ENCODE measurements at regions not wholly inside any gene's neighbourhood (a gene's known extent, or its start where the extent isn't known, plus 50 kb on each side); places are given as distances from the start of the nearest gene placed in this dataset.

- no peak for ATAC-seq
- Histone ChIP-seq H3K4me1 (no peaks in the 10 kb centered on the region), H3K9me3 (peaks cover 16% of the 10 kb centered on the region; the same call in 2 of the 3 replicates), H3K4me3 (no peak overlapping the region), H3K4me2 (no peak overlapping the region), H3K27ac (no peak overlapping the region)
- 3% methylated on average over 4 of the region's 4 CpGs for WGBS (ENCODE audit: missing lambda C conversion rate)
- POLR2A ChIA-PET = no interaction called here
- TF ChIP-seq HEYL (CRISPR knock-in tag; IDR thresholded peaks at IDR 0.05) (no peak), ZSCAN20 (CRISPR knock-in tag; IDR thresholded peaks at IDR 0.05) (no peak), TP53 (CRISPR knock-in tag; IDR thresholded peaks at IDR 0.05) (no peak), NR3C1 (IDR thresholded peaks at IDR 0.05) (no peak), RFX5 (IDR thresholded peaks at IDR 0.05) (no peak), CEBPB (IDR thresholded peaks at IDR 0.05) (no peak)
- CTCF ChIA-PET = no interaction called here
- no peak for FAIRE-seq
- no peak for DNase-seq (ENCODE audit: low read depth in 1 of 2, low spot score in 1 of 2)
Observed at GRCh38 chr14:104230946-104231345, 92.6 kb downstream of the KIF26A start.

DNA sequence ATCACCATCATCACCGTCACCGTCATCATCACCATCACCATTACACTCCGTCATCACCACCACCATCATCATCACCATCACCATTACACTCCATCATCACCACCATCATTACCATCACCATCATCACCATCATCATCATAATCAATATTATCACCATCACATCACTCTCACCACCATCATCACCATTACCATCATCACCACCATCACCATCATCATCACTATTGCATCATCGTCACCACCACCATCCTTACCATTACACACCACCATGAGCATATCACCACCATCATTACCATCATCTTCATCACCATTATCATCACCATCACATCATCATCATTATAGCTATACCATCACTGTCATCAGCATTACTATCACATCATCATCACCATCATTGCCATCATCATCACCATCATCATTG lies 93.7 kb downstream of the KIF26A start:
- ChIA-PET POLR2A (no interaction called here), CTCF (no interaction called here)
- H3K27ac ChIP-seq = no peak overlapping the region

More for the DNA sequence above, 93.7 kb downstream of the KIF26A start:
- DNase-seq (ENCODE audit: low read depth in 1 of 2, low spot score in 1 of 2) (no peak), FAIRE-seq (no peak), ATAC-seq (no peak)
- Histone ChIP-seq H3K4me2 (no peak overlapping the region), H3K4me3 (no peak overlapping the region), H3K4me1 (no peaks in the 10 kb centered on the region), H3K9me3 (peaks cover 18% of the 10 kb centered on the region; the same call in 2 of the 3 replicates)
- TF ChIP-seq, protein P1, sequence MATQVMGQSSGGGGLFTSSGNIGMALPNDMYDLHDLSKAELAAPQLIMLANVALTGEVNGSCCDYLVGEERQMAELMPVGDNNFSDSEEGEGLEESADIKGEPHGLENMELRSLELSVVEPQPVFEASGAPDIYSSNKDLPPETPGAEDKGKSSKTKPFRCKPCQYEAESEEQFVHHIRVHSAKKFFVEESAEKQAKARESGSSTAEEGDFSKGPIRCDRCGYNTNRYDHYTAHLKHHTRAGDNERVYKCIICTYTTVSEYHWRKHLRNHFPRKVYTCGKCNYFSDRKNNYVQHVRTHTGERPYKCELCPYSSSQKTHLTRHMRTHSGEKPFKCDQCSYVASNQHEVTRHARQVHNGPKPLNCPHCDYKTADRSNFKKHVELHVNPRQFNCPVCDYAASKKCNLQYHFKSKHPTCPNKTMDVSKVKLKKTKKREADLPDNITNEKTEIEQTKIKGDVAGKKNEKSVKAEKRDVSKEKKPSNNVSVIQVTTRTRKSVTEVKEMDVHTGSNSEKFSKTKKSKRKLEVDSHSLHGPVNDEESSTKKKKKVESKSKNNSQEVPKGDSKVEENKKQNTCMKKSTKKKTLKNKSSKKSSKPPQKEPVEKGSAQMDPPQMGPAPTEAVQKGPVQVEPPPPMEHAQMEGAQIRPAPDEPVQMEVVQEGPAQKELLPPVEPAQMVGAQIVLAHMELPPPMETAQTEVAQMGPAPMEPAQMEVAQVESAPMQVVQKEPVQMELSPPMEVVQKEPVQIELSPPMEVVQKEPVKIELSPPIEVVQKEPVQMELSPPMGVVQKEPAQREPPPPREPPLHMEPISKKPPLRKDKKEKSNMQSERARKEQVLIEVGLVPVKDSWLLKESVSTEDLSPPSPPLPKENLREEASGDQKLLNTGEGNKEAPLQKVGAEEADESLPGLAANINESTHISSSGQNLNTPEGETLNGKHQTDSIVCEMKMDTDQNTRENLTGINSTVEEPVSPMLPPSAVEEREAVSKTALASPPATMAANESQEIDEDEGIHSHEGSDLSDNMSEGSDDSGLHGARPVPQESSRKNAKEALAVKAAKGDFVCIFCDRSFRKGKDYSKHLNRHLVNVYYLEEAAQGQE (IDR thresholded peaks at IDR 0.05) = no peak
- TF ChIP-seq RAD21 (conservative IDR thresholded peaks at IDR 0.05 in 1 of 2, IDR thresholded peaks at IDR 0.05 in 1 of 2) (no peak), ZFP36 (IDR thresholded peaks at IDR 0.05; ENCODE audit: borderline replicate concordance, partially characterized antibody) (no peak), RNF2 (IDR thresholded peaks at IDR 0.05; ENCODE audit: borderline replicate concordance, low read depth) (no peak), JUNB (IDR thresholded peaks at IDR 0.05) (no peak), PHF8 (IDR thresholded peaks at IDR 0.05; ENCODE audit: borderline replicate concordance, low read depth) (no peak), GATA3 (IDR thresholded peaks at IDR 0.05; ENCODE audit: borderline replicate concordance) (no peak), MAX (IDR thresholded peaks at IDR 0.05) (no peak), ZSCAN20 (CRISPR knock-in tag; IDR thresholded peaks at IDR 0.05) (no peak), HMGXB4 (CRISPR knock-in tag; IDR thresholded peaks at IDR 0.05; ENCODE audit: borderline replicate concordance) (no peak), NPAS2 (CRISPR knock-in tag; IDR thresholded peaks at IDR 0.05; ENCODE audit: borderline replicate concordance) (no peak), HOXB5 (CRISPR knock-in tag; IDR thresholded peaks at IDR 0.05) (no peak)
- WGBS (ENCODE audit: missing lambda C conversion rate) = 24% methylated on average over 4 of the region's 4 CpGs

Measured in A549 (cell line).